HEK293 (cell line): ENCODE measurements at regions not wholly inside any gene's neighbourhood (a gene's known extent, or its start where the extent isn't known, plus 50 kb on each side); places are given as distances from the start of the nearest gene placed in this dataset.

Experiments used
- CTCF ChIA-PET: fragments of 350-600 bp; formaldehyde crosslinking; extraction: SDS; loops from one replicate; lab custom pipeline; 2021; ENCODE audit warnings: antibody characterized with exemption; lab: Yijun Ruan, JAX
- POLR2A ChIA-PET: fragments of 300-600 bp; formaldehyde crosslinking; extraction: SDS; loops from one replicate; lab custom pipeline; 2020; ENCODE audit warnings: antibody characterized with exemption, inconsistent platforms; lab: Yijun Ruan, JAX
- H3K27ac ChIP-seq: fragments of 200-500 bp; sonication (Bioruptor generic); 2 replicates; pipeline ENCODE4 v1.5.1; 2014; ENCODE audit warnings: low read depth, low read length, control low read depth, inconsistent platforms; ENCODE audit errors: extremely low read depth
- H3K36me3 ChIP-seq, 2 experiments: fragments of 200-500 bp in 1 of 2; sonication (Bioruptor generic) in 1 of 2; 1 replicate in 1 of 2; 2 replicates in 1 of 2; pipeline ENCODE4 v1.5.1; 2014 to 2017; ENCODE audit warnings: inconsistent platforms in 2 of 2, low read length in 2 of 2; ENCODE audit not compliant: control insufficient read depth in 2 of 2, insufficient read depth in 1 of 2
- H3K4me1 ChIP-seq: fragments of 200-500 bp; sonication (Bioruptor generic); 2 replicates; pipeline ENCODE4 v1.5.1; 2014; ENCODE audit warnings: mild to moderate bottlenecking, low read length, inconsistent platforms; ENCODE audit not compliant: control insufficient read depth, insufficient read depth
- H3K4me3 ChIP-seq: 2 replicates; pipeline ENCODE4 v1.5.1; 2011; ENCODE audit warnings: low read depth, mild to moderate bottlenecking, control low read depth, low read length, moderate library complexity
- H3K9me3 ChIP-seq: fragments of 200-500 bp; sonication (Bioruptor generic); 2 replicates; pipeline ENCODE4 v1.5.1; 2014; ENCODE audit warnings: low read depth, low read length, inconsistent platforms; ENCODE audit not compliant: control insufficient read depth, insufficient read depth
- HOXC10 ChIP-seq: sonication (generic); formaldehyde crosslinking; IDR thresholded peaks from 2 replicates; pipeline ENCODE4 v1.8.1; 2023; ENCODE audit warnings: mild to moderate bottlenecking, missing genetic modification reagents
- IKZF3 ChIP-seq: fragments of 450-650 bp; IDR thresholded peaks from 2 replicates; pipeline ENCODE4 v1.5.0; 2018; ENCODE audit warnings: missing biosample characterization, mild to moderate bottlenecking, missing genetic modification characterization, moderate library complexity
- MYNN ChIP-seq: fragments of 450-650 bp; formaldehyde crosslinking; IDR thresholded peaks from 2 replicates; pipeline ENCODE4 v1.5.1; 2016; ENCODE audit warnings: missing biosample characterization, missing genetic modification characterization, borderline replicate concordance
- MZF1 ChIP-seq: fragments of 450-650 bp; formaldehyde crosslinking; IDR thresholded peaks from 2 replicates; pipeline ENCODE4 v1.5.1; 2017; ENCODE audit warnings: missing biosample characterization, missing genetic modification characterization, borderline replicate concordance
- REPIN1 ChIP-seq: fragments of 450-650 bp; formaldehyde crosslinking; IDR thresholded peaks from 2 replicates; pipeline ENCODE4 v1.5.1; 2017; ENCODE audit warnings: missing biosample characterization, missing genetic modification characterization, low read depth
- REST ChIP-seq: fragments of 450-650 bp; formaldehyde crosslinking; IDR thresholded peaks from 2 replicates; pipeline ENCODE4 v1.5.1; 2016; ENCODE audit warnings: missing biosample characterization, missing genetic modification characterization
- SCRT1 ChIP-seq: fragments of 450-650 bp; formaldehyde crosslinking; IDR thresholded peaks from 2 replicates; pipeline ENCODE4 v1.5.1; 2016; ENCODE audit warnings: missing biosample characterization, missing genetic modification characterization, borderline replicate concordance
- SCRT2 ChIP-seq: fragments of 450-650 bp; formaldehyde crosslinking; IDR thresholded peaks from 2 replicates; pipeline ENCODE4 v1.5.1; 2016; ENCODE audit warnings: missing biosample characterization, missing genetic modification characterization
- TCF7L2 ChIP-seq: IDR thresholded peaks from 2 replicates; pipeline ENCODE4 v1.6.1; 2011; ENCODE audit warnings: low read depth, mild to moderate bottlenecking, inconsistent platforms, low read length, moderate library complexity, borderline replicate concordance
- YY2 ChIP-seq: fragments of 450-650 bp; formaldehyde crosslinking; IDR thresholded peaks from 2 replicates; pipeline ENCODE4 v1.5.1; 2016; ENCODE audit warnings: missing biosample characterization, missing genetic modification characterization
- ZBTB1 ChIP-seq: fragments of 450-650 bp; formaldehyde crosslinking; IDR thresholded peaks from 2 replicates; pipeline ENCODE4 v1.5.1; 2016; ENCODE audit warnings: missing biosample characterization, missing genetic modification characterization
- ZNF146 ChIP-seq: fragments of 450-650 bp; formaldehyde crosslinking; IDR thresholded peaks from 2 replicates; pipeline ENCODE4 v1.5.1; 2016; ENCODE audit warnings: missing biosample characterization, missing genetic modification characterization
- ZNF350 ChIP-seq: fragments of 450-650 bp; formaldehyde crosslinking; IDR thresholded peaks from 2 replicates; pipeline ENCODE4 v1.5.0; 2017; ENCODE audit warnings: missing biosample characterization, mild to moderate bottlenecking, missing genetic modification characterization
- ZNF362 ChIP-seq: fragments of 450-650 bp; formaldehyde crosslinking; IDR thresholded peaks from 2 replicates; pipeline ENCODE4 v1.5.1; 2016; ENCODE audit warnings: missing biosample characterization, missing genetic modification characterization
- ZNF404 ChIP-seq: fragments of 450-650 bp; formaldehyde crosslinking; IDR thresholded peaks from 2 replicates; pipeline ENCODE4 v1.5.1; 2017; ENCODE audit warnings: missing biosample characterization, missing genetic modification characterization
- ZNF585B ChIP-seq: fragments of 450-650 bp; formaldehyde crosslinking; IDR thresholded peaks from 2 replicates; pipeline ENCODE4 v1.5.1; 2016; ENCODE audit warnings: missing biosample characterization, missing genetic modification characterization
- ZNF747 ChIP-seq: fragments of 450-650 bp; formaldehyde crosslinking; IDR thresholded peaks from 2 replicates; pipeline ENCODE4 v1.5.1; 2016; ENCODE audit warnings: missing biosample characterization, missing genetic modification characterization
- ZNF76 ChIP-seq: fragments of 450-650 bp; formaldehyde crosslinking; IDR thresholded peaks from 2 replicates; pipeline ENCODE4; 2016; ENCODE audit warnings: low read depth, missing biosample characterization, missing genetic modification characterization, borderline replicate concordance
- ZNF791 ChIP-seq: fragments of 450-650 bp; formaldehyde crosslinking; IDR thresholded peaks from 2 replicates; pipeline ENCODE4 v1.5.1; 2016; ENCODE audit warnings: missing biosample characterization, missing genetic modification characterization
- ZSCAN4 ChIP-seq: fragments of 450-650 bp; formaldehyde crosslinking; IDR thresholded peaks from 2 replicates; pipeline ENCODE4 v1.5.1; 2017; ENCODE audit warnings: missing biosample characterization, missing genetic modification characterization
- TF ChIP-seq, protein P1 (sequence below): fragments of 450-650 bp; formaldehyde crosslinking; IDR thresholded peaks from 2 replicates; pipeline ENCODE4 v1.5.1; 2016; ENCODE audit warnings: missing biosample characterization, missing genetic modification characterization

GRCh38 chr7:86955895-86956503 lies 103.5 kb downstream of the ELAPOR2 start:
- CTCF ChIA-PET = no interaction called here
- POLR2A ChIA-PET = no interaction called here
- Histone ChIP-seq H3K4me1 (no peaks in the 10 kb centered on the region), H3K27ac (no peak overlapping the region), H3K36me3 (no peaks in the 10 kb centered on the region), H3K4me3 (no peak overlapping the region), H3K9me3 (no peaks in the 10 kb centered on the region)
- no peak for TF ChIP-seq ZNF350 (tag by site-specific recombination)

- POLR2A ChIA-PET = no interaction called here
- Histone ChIP-seq H3K36me3 (no peaks in the 10 kb centered on the region), H3K4me1 (no peaks in the 10 kb centered on the region), H3K27ac (no peak overlapping the region), H3K4me3 (no peak overlapping the region), H3K9me3 (no peaks in the 10 kb centered on the region)
- CTCF ChIA-PET = no interaction called here
- TF ChIP-seq SCRT1 (tag by site-specific recombination) (no peak), MZF1 (no peak), ZNF76 (no peak), ZBTB1 (no peak), TCF7L2 (no peak), ZNF146 (no peak), REST (tag by site-specific recombination) (peak; percentile 46)
Measured at GRCh38 chr7:86954971-86955370, 104.5 kb downstream of the ELAPOR2 start.

DNA sequence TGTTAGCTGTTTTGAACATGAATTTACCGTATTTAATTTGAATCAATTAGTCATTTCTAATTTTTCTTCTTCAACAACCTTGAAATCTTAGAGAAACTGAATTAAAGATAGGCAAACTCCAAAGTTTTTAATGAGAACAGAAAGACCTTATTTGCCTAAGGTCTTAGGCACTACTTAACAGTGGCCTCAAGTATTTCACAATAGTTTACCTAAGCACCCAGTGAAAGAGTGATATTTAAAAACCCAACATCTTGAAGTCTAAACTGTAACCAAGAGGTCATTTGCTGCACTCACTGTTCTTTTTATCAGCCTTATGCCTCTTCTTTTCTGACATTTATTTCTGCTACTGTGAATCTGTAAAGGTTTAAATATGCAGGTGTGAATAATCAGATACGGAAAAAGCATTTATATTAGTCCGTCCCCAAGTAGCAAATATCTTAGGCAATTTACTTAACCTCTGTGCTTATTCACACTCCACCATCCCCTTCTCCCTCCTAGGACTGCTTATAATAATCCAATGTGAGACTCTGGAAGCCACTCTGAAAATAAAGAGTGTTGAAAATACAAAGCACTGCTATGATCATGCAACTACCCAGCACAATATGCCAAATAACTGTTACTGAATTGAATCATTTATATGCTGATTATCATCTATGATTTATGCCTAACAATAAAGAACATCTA lies 105.7 kb downstream of the ELAPOR2 start:
- H3K9me3 ChIP-seq = no peaks in the 10 kb centered on the region
- CTCF ChIA-PET = no interaction called here
- POLR2A ChIA-PET = no interaction called here
- TF ChIP-seq ZBTB1 (no peak), IKZF3 (tag by site-specific recombination) (no peak), HOXC10 (CRISPR knock-in tag) (no peak), SCRT1 (tag by site-specific recombination) (no peak)
- H3K4me3 ChIP-seq = no peak overlapping the region
- no peak overlapping the region for H3K27ac ChIP-seq
- no peaks in the 10 kb centered on the region for H3K4me1 ChIP-seq
- no peaks in the 10 kb centered on the region for H3K36me3 ChIP-seq

GRCh38 chr7:86953219-86953618 lies 106.2 kb downstream of the ELAPOR2 start:
- no peaks in the 10 kb centered on the region for H3K9me3 ChIP-seq
- H3K27ac ChIP-seq = no peak overlapping the region
- no peak overlapping the region for H3K4me3 ChIP-seq
- no peaks in the 10 kb centered on the region for H3K4me1 ChIP-seq
- ChIA-PET CTCF (interaction anchor here (0.6 kb wide), 1 partner anchor 39 kb away, joined by 3 read pairs; no protein-coding TSS in a partner anchor), POLR2A (no interaction called here)
- H3K36me3 ChIP-seq = no peaks in the 10 kb centered on the region
- TF ChIP-seq REPIN1 (tag by site-specific recombination) (no peak), ZSCAN4 (tag by site-specific recombination) (no peak), SCRT2 (no peak), ZNF791 (tag by site-specific recombination) (no peak), ZNF404 (tag by site-specific recombination) (no peak), ZNF747 (tag by site-specific recombination) (no peak), YY2 (tag by site-specific recombination) (no peak), ZNF362 (tag by site-specific recombination) (no peak), ZNF585B (no peak), MYNN (tag by site-specific recombination) (no peak)
- TF ChIP-seq, protein P1, sequence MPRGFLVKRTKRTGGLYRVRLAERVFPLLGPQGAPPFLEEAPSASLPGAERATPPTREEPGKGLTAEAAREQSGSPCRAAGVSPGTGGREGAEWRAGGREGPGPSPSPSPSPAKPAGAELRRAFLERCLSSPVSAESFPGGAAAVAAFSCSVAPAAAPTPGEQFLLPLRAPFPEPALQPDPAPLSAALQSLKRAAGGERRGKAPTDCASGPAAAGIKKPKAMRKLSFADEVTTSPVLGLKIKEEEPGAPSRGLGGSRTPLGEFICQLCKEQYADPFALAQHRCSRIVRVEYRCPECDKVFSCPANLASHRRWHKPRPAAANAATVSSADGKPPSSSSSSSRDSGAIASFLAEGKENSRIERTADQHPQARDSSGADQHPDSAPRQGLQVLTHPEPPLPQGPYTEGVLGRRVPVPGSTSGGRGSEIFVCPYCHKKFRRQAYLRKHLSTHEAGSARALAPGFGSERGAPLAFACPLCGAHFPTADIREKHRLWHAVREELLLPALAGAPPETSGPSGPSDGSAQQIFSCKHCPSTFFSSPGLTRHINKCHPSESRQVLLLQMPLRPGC (tag by site-specific recombination) = no peak
